ENCODE measurements at regions not wholly inside any gene's neighbourhood (a gene's known extent, or its start where the extent isn't known, plus 50 kb on each side); places are given as distances from the start of the nearest gene placed in this dataset.

DNA sequence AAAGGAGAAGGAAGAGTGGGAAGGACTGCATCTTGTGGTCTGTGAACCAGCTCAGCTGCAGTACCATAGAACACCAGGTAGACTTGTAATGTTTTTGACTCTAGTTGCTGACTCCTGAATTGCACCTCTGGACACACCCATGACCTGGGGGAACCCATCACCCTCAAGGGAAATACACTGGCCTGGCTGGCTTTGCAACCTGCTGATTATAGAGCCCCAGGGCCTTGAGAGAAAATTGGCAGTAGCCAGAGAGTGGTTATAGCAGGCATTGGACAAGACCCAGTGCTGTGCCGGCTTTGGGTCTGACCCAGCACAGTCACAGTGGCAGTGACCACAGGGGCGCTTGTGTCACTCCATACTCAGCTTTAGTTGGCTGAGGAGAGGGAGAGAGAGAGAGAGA is 902.3 kb downstream of the GRID1 start:
- H3K27me3 ChIP-seq (ENCODE audit: control insufficient read depth, insufficient read depth, low read length) = no peaks in the 10 kb centered on the region
- no peak overlapping the region for H3K4ac ChIP-seq (ENCODE audit: low read depth, low read length)
- dilution Hi-C loops (cut with HindIII; ENCODE audit: low sequenced_read_pairs, unreplicated experiment) = no loop called here
- no peak overlapping the region for H3K4me2 ChIP-seq (ENCODE audit: low read depth, low read length)
- no peak overlapping the region for H2BK15ac ChIP-seq (ENCODE audit: low read depth, low read length)
- H3K36me3 ChIP-seq (ENCODE audit: control insufficient read depth, insufficient read depth, low read length) = no peaks in the 10 kb centered on the region
- H4K91ac ChIP-seq (ENCODE audit: insufficient read depth, low read depth, low read length) = no peak overlapping the region
- DNase-seq (no peak), ATAC-seq (ENCODE audit: low read depth) (no peak)
- no CpG with 5 or more reads among the region's 2 CpGs for WGBS, 2 experiments (ENCODE audit: extremely low coverage in 2 of 2, insufficient read length in 1 of 2)
- no peaks in the 10 kb centered on the region for H3K79me1 ChIP-seq (ENCODE audit: low read depth in 1 of 2, low read length in 2 of 2)
- CTCF ChIA-PET = no interaction called here
- no peak overlapping the region for H2BK20ac ChIP-seq (ENCODE audit: low read depth, low read length)
- no peak overlapping the region for H2AK9ac ChIP-seq (replicated peaks; ENCODE audit: low read depth, low read length, poor library complexity)
- in situ Hi-C loops (cut with MboI; ENCODE audit: low sequenced_read_pairs) = no loop called here
- intact Hi-C loops (cut with micrococcal nuclease) = no loop called here
- H3K9me1 ChIP-seq (ENCODE audit: insufficient read depth, low read length) = no peaks in the 10 kb centered on the region
- no peak overlapping the region for H3K4me3 ChIP-seq (ENCODE audit: insufficient read depth, low read depth, low read length)
- no peak overlapping the region for H3K14ac ChIP-seq (replicated peaks; ENCODE audit: low read depth, low read length)
- no peak overlapping the region for H3K56ac ChIP-seq (ENCODE audit: extremely low read depth, insufficient read depth, low read length)
- H4K8ac ChIP-seq (ENCODE audit: low read depth in 2 of 2, low read length in 2 of 2) = no peak overlapping the region
- H4K5ac ChIP-seq (ENCODE audit: low read depth, low read length) = no peak overlapping the region
- no peaks in the 10 kb centered on the region for H3K4me1 ChIP-seq (ENCODE audit: control insufficient read depth, insufficient read depth, low read length)
- POLR2A ChIA-PET (ENCODE audit: unreplicated experiment) = no interaction called here
- H2AK5ac ChIP-seq (ENCODE audit: low read depth, low read length) = no peak overlapping the region
- H3K9ac ChIP-seq (ENCODE audit: low read depth, low read length) = no peak overlapping the region
- no peak overlapping the region for H3K18ac ChIP-seq (ENCODE audit: low read depth, low read length)
- H2BK120ac ChIP-seq (ENCODE audit: low read depth, low read length) = no peak overlapping the region
- BruUV-seq (replicated peaks) = no TSS peak
- H3K9me3 ChIP-seq (ENCODE audit: control insufficient read depth, insufficient read depth, low read length) = peaks cover 6% of the 10 kb centered on the region
- TF ChIP-seq POLR2A (IDR thresholded peaks at IDR 0.05; ENCODE audit: low read depth, low read length) (no peak), RCOR1 (IDR thresholded peaks at IDR 0.05; ENCODE audit: insufficient replicate concordance, low read length) (no peak), ELK1 (IDR thresholded peaks at IDR 0.05; ENCODE audit: borderline replicate concordance, low read depth, low read length) (no peak), NFE2L2 (IDR thresholded peaks at IDR 0.05; ENCODE audit: low read depth, low read length) (no peak)
- H2BK5ac ChIP-seq (ENCODE audit: low read depth, low read length, poor library complexity, severe bottlenecking) = no peak overlapping the region
- no peak overlapping the region for H3K27ac ChIP-seq (ENCODE audit: insufficient read depth, low read length)
- no peak overlapping the region for H2AFZ ChIP-seq (replicated peaks; ENCODE audit: low read length, poor library complexity)
- H3K23ac ChIP-seq (ENCODE audit: low read depth, low read length) = no peak overlapping the region
- no peaks in the 10 kb centered on the region for H4K20me1 ChIP-seq (ENCODE audit: insufficient read depth, low read length)
